Panc1 (cell line): ENCODE measurements at regions not wholly inside any gene's neighbourhood (a gene's known extent, or its start where the extent isn't known, plus 50 kb on each side); places are given as distances from the start of the nearest gene placed in this dataset.
"Not testable (repeated sequence)": the region's sequence is repeated elsewhere in the genome, so short reads cannot be mapped to it uniquely, and the experiment has no call there.

Experiments
- ATAC-seq: fragments of 200-7000 bp; cut with Tn5 transposase; 2 replicates; pipeline ENCODE4 v1.9.1; 2020; ENCODE audit warnings: mild to moderate bottlenecking, moderate library complexity
- BruUV-seq: library from RNA; stranded (reverse); fragments of 400-500 nt; replicated peaks from 2 replicates; lab custom pipeline; 2021; lab: Mats Ljungman, UMichigan
- CTCF ChIA-PET: fragments of 300-600 bp; sonication (Branson Sonifier 250); formaldehyde crosslinking; loops from one replicate; lab custom pipeline; 2022; ENCODE audit warnings: antibody characterized with exemption; lab: Charles Lee
- POLR2A ChIA-PET: fragments of 300-600 bp; sonication (Branson Sonifier 250); formaldehyde crosslinking; loops from one replicate; lab custom pipeline; 2022; ENCODE audit warnings: antibody characterized with exemption; lab: Charles Lee
- DNase-seq: peaks from one replicate; pipeline ENCODE4 v3.0.0-alpha.2; 2010; ENCODE audit warnings: low read depth, low spot score
- H3K27ac ChIP-seq: 2 replicates; pipeline ENCODE4 v1.5.1; 2011; ENCODE audit warnings: mild to moderate bottlenecking, low read length, inconsistent platforms
- H3K27me3 ChIP-seq: fragments of 200-500 bp; sonication (Bioruptor generic); 2 replicates; pipeline ENCODE4 v1.6.0; 2014; ENCODE audit warnings: low read length, inconsistent platforms; ENCODE audit not compliant: control insufficient read depth, insufficient read depth
- H3K36me3 ChIP-seq: fragments of 200-500 bp; sonication (Bioruptor generic); 2 replicates; pipeline ENCODE4 v1.5.1; 2014; ENCODE audit warnings: inconsistent platforms, mild to moderate bottlenecking, low read length, moderate library complexity; ENCODE audit not compliant: control insufficient read depth, insufficient read depth
- H3K4me1 ChIP-seq: 2 replicates; pipeline ENCODE4 v1.5.1; 2011; ENCODE audit warnings: inconsistent platforms, mild to moderate bottlenecking, low read length, moderate library complexity; ENCODE audit not compliant: control insufficient read depth, insufficient read depth
- H3K4me3 ChIP-seq, 2 experiments: 2 replicates each; pipeline ENCODE4 v1.5.1; 2011 to 2012; ENCODE audit warnings: low read depth in 2 of 2, low read length in 2 of 2, mild to moderate bottlenecking in 2 of 2, inconsistent platforms in 1 of 2, moderate library complexity in 1 of 2
- H3K9me3 ChIP-seq: fragments of 200-500 bp; sonication (Bioruptor generic); 2 replicates; pipeline ENCODE4 v1.5.1; 2014; ENCODE audit warnings: low read depth, mild to moderate bottlenecking, inconsistent platforms, low read length, moderate library complexity; ENCODE audit not compliant: control insufficient read depth, insufficient read depth
- CTCF ChIP-seq: fragments of 450-650 bp; IDR thresholded peaks from 2 replicates; pipeline ENCODE4 v1.5.1; 2017; ENCODE audit warnings: mild to moderate bottlenecking
- POLR2AphosphoS5 ChIP-seq: IDR thresholded peaks from 2 replicates; pipeline ENCODE4 v1.6.1; 2012; ENCODE audit warnings: mild to moderate bottlenecking, low read depth, low read length, moderate library complexity
- REST ChIP-seq, 2 experiments: IDR thresholded peaks; 2 replicates each; pipeline ENCODE4 v1.6.1; 2011 to 2012; ENCODE audit warnings: low read depth in 2 of 2, control low read depth in 1 of 2, low read length in 1 of 2, mild to moderate bottlenecking in 1 of 2, moderate library complexity in 1 of 2; ENCODE audit not compliant: insufficient read depth in 1 of 2
- SIN3A ChIP-seq: IDR thresholded peaks from 2 replicates; pipeline ENCODE4 v1.6.1; 2012; ENCODE audit warnings: low read depth, mild to moderate bottlenecking, low read length, moderate library complexity, borderline replicate concordance; ENCODE audit not compliant: insufficient read depth
- TCF7L2 ChIP-seq: IDR thresholded peaks from 2 replicates; pipeline ENCODE4 v1.6.1; 2011; ENCODE audit warnings: mild to moderate bottlenecking, low read depth, low read length, inconsistent platforms
- in situ Hi-C: cut with HindIII; loops from 2 replicates; pipeline ENCODE4 v1.10.0; 2016; ENCODE audit warnings: low sequenced_read_pairs, low pct_unique_long_range_greater_than_20kb
- intact Hi-C: fragments of 100-400 bp; cut with micrococcal nuclease; formaldehyde crosslinking; loops from one replicate; pipeline ENCODE4 v1.10.0; 2022; ENCODE audit not compliant: unreplicated experiment

- no peak overlapping the region for H3K4me3 ChIP-seq
- DNase-seq (no peak), ATAC-seq (no peak)
- TF ChIP-seq REST (IDR thresholded peaks at IDR 0.05; ENCODE audit: insufficient read depth in 1 of 2, low read depth in 2 of 2, low read length in 1 of 2) = no peak
- TF ChIP-seq TCF7L2 = no peak
- no peak for TF ChIP-seq SIN3A
- no peak for TF ChIP-seq POLR2AphosphoS5
- TF ChIP-seq CTCF = no peak
- H3K27ac ChIP-seq = no peak overlapping the region
- CTCF ChIA-PET = no interaction called here
- intact Hi-C loops = no loop called here
- no peaks in the 10 kb centered on the region for H3K9me3 ChIP-seq
- H3K27me3 ChIP-seq = no peaks in the 10 kb centered on the region
- no TSS peak for BruUV-seq
- no peaks in the 10 kb centered on the region for H3K36me3 ChIP-seq
- H3K4me1 ChIP-seq = no peaks in the 10 kb centered on the region
- POLR2A ChIA-PET = no interaction called here
- in situ Hi-C loops = no loop called here
Measured at GRCh38 chr14:49249022-49249421, 337.2 kb downstream of the RPS29 start.

GRCh38 chr14:49243777-49244176 lies 342.4 kb downstream of the RPS29 start:
- H3K9me3 ChIP-seq, DNase-seq, H3K4me1 ChIP-seq, H3K27me3 ChIP-seq, H3K27ac ChIP-seq, POLR2A ChIA-PET, in situ Hi-C loops, ATAC-seq, BruUV-seq, intact Hi-C loops, H3K36me3 ChIP-seq, CTCF ChIA-PET, H3K4me3 ChIP-seq: not testable (repeated sequence)

GRCh38 chr14:49240383-49240782 lies 345.8 kb downstream of the RPS29 start:
- intact Hi-C loops (no loop called here), in situ Hi-C loops (no loop called here)
- H3K9me3 ChIP-seq = no peaks in the 10 kb centered on the region; the same call in 1 of the 2 replicates
- no peaks in the 10 kb centered on the region for H3K27me3 ChIP-seq
- H3K36me3 ChIP-seq = no peaks in the 10 kb centered on the region
- POLR2A ChIA-PET = no interaction called here
- no peak overlapping the region for H3K4me3 ChIP-seq
- DNase-seq (no peak), ATAC-seq (no peak)
- H3K4me1 ChIP-seq = no peaks in the 10 kb centered on the region
- H3K27ac ChIP-seq = no peak overlapping the region
- no peak for TF ChIP-seq POLR2AphosphoS5
- no peak for TF ChIP-seq SIN3A
- TF ChIP-seq TCF7L2 = no peak
- TF ChIP-seq CTCF = no peak
- TF ChIP-seq REST (IDR thresholded peaks at IDR 0.05; ENCODE audit: insufficient read depth in 1 of 2, low read depth in 2 of 2, low read length in 1 of 2) = no peak
- BruUV-seq = no TSS peak
- CTCF ChIA-PET = no interaction called here
